Neural cell (in vitro differentiated cells): ENCODE measurements at regions not wholly inside any gene's neighbourhood (a gene's known extent, or its start where the extent isn't known, plus 50 kb on each side); places are given as distances from the start of the nearest gene placed in this dataset.

Experiments
- H2AFZ ChIP-seq: fragments of 200-600, 300-800 bp; sonication (generic), shearing (Covaris generic); 2 replicates; pipeline ENCODE4 v1.6.0; 2014; ENCODE audit warnings: low read depth, mild to moderate bottlenecking, antibody characterized with exemption, low read length, moderate library complexity
- H3F3A ChIP-seq: fragments of 200-600 bp; shearing (Covaris generic); 2 replicates; pipeline ENCODE4 v1.6.1; 2016; ENCODE audit warnings: mild to moderate bottlenecking, moderate library complexity, mixed read lengths, antibody characterized with exemption, low read length; ENCODE audit not compliant: insufficient read depth, poor library complexity, severe bottlenecking
- H3K27ac ChIP-seq: fragments of 200-600, 300-800 bp; sonication (generic), shearing (Covaris generic); 2 replicates; pipeline ENCODE4 v1.5.1; 2014; ENCODE audit warnings: mild to moderate bottlenecking, low read length, moderate library complexity
- H3K27me3 ChIP-seq: fragments of 300-800, 200-600 bp; sonication (generic), shearing (Covaris generic); 2 replicates; pipeline ENCODE4 v1.6.0; 2014; ENCODE audit warnings: mild to moderate bottlenecking, low read depth, low read length, moderate library complexity; ENCODE audit not compliant: insufficient read depth
- H3K36me3 ChIP-seq: fragments of 300-800, 200-600 bp; sonication (generic), shearing (Covaris generic); 2 replicates; pipeline ENCODE4 v1.5.1; 2014; ENCODE audit warnings: mild to moderate bottlenecking, antibody characterized with exemption, low read length, moderate library complexity; ENCODE audit not compliant: insufficient read depth
- H3K4me2 ChIP-seq: fragments of 300-800, 200-600 bp; sonication (generic), shearing (Covaris generic); 2 replicates; pipeline ENCODE4 v1.6.0; 2014; ENCODE audit warnings: mild to moderate bottlenecking, low read length
- H3K4me3 ChIP-seq: fragments of 300-800, 200-600 bp; sonication (generic), shearing (Covaris generic); 2 replicates; pipeline ENCODE4 v1.5.1; 2014; ENCODE audit warnings: mild to moderate bottlenecking, low read length, moderate library complexity
- H3K79me2 ChIP-seq: fragments of 200-600 bp; shearing (Covaris generic); replicated peaks from 2 replicates; pipeline ENCODE4 v1.6.0; 2014; ENCODE audit warnings: mild to moderate bottlenecking, low read length, moderate library complexity; ENCODE audit not compliant: insufficient read depth
- H3K9ac ChIP-seq: fragments of 300-800, 200-600 bp; sonication (generic), shearing (Covaris generic); 2 replicates; pipeline ENCODE4 v1.6.1; 2016; ENCODE audit warnings: mild to moderate bottlenecking, low read length, mixed read lengths
- H3K9me2 ChIP-seq: fragments of 200-600 bp; shearing (Covaris generic); 2 replicates; pipeline ENCODE4 v1.6.1; 2016; ENCODE audit warnings: mild to moderate bottlenecking, low read length, mixed read lengths; ENCODE audit not compliant: insufficient read depth
- H3K9me3 ChIP-seq: fragments of 200-600, 300-800 bp; sonication (generic), shearing (Covaris generic); 2 replicates; pipeline ENCODE4 v1.6.1; 2016; ENCODE audit warnings: mild to moderate bottlenecking, mixed run types, low read length, moderate library complexity, mixed read lengths
- H4K20me1 ChIP-seq: fragments of 200-600 bp; shearing (Covaris generic); 2 replicates; pipeline ENCODE4 v1.6.1; 2016; ENCODE audit warnings: mild to moderate bottlenecking, mixed run types; ENCODE audit not compliant: insufficient read depth
- CTCF ChIP-seq: fragments of 450-650 bp; IDR thresholded peaks from 2 replicates; pipeline ENCODE4 v1.5.1; 2014; ENCODE audit warnings: antibody characterized with exemption, mild to moderate bottlenecking, moderate library complexity; ENCODE audit not compliant: poor library complexity, severe bottlenecking
- EP300 ChIP-seq: fragments of 450-650 bp; conservative IDR thresholded peaks from 2 replicates; pipeline ENCODE4 v1.6.1; 2014; ENCODE audit warnings: antibody characterized with exemption, mild to moderate bottlenecking, moderate library complexity; ENCODE audit not compliant: poor library complexity, severe bottlenecking
- EZH2 ChIP-seq: fragments of 200-600, 300-800 bp; shearing (Covaris generic), sonication (generic); IDR thresholded peaks from 2 replicates; pipeline ENCODE4 v1.6.1; 2014; ENCODE audit warnings: antibody characterized with exemption, low read length, borderline replicate concordance, mild to moderate bottlenecking; ENCODE audit not compliant: insufficient read depth, poor library complexity, severe bottlenecking
- MXI1 ChIP-seq: fragments of 450-650 bp; conservative IDR thresholded peaks from 2 replicates; pipeline ENCODE4 v1.6.1; 2014; ENCODE audit warnings: antibody characterized with exemption, mild to moderate bottlenecking; ENCODE audit not compliant: poor library complexity, severe bottlenecking
- POLR2AphosphoS5 ChIP-seq: IDR thresholded peaks from 2 replicates; pipeline ENCODE4 v1.6.1; 2012
- RAD21 ChIP-seq: fragments of 450-650 bp; conservative IDR thresholded peaks from 2 replicates; pipeline ENCODE4 v1.6.1; 2014; ENCODE audit warnings: antibody characterized with exemption, mild to moderate bottlenecking, moderate library complexity
- REST ChIP-seq: IDR thresholded peaks from 2 replicates; pipeline ENCODE4 v1.6.1; 2012; ENCODE audit warnings: borderline replicate concordance
- SMC3 ChIP-seq: fragments of 450-650 bp; conservative IDR thresholded peaks from 2 replicates; pipeline ENCODE4 v1.6.1; 2014; ENCODE audit warnings: antibody characterized with exemption, mild to moderate bottlenecking, moderate library complexity; ENCODE audit not compliant: poor library complexity
- TAF1 ChIP-seq: IDR thresholded peaks from 2 replicates; pipeline ENCODE4 v1.6.1; 2012; ENCODE audit warnings: low read depth

DNA sequence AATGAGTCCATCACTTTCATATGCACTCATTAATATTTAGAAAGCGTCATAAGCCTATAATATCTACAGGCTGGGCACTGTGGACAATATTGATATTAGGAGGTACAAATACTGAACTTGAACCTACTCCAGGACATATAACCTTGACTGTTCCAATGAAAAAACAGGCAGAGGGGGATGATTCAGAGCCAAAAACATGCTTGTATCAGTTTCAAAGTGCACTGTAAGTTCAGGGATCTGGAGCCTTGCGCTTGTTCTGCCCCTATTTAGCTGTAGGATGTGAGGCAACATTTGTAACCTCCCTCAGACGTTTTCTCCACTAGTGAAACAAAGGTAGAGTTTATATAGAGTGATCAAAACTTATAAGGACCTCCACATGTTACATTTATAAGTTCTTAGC lies 246.1 kb upstream of the GYPC start:
- Histone ChIP-seq H3K79me2 (no peaks in the 10 kb centered on the region), H3K36me3 (no peaks in the 10 kb centered on the region), H3K27ac (no peak overlapping the region), H3K9me3 (no peaks in the 10 kb centered on the region), H3F3A (no peaks in the 10 kb centered on the region), H3K9ac (no peak overlapping the region), H3K9me2 (no peaks in the 10 kb centered on the region), H3K27me3 (no peaks in the 10 kb centered on the region), H3K4me3 (no peak overlapping the region), H4K20me1 (no peaks in the 10 kb centered on the region), H3K4me2 (no peak overlapping the region), H2AFZ (no peak overlapping the region)
- TF ChIP-seq EP300 (no peak), MXI1 (no peak)

- H4K20me1 ChIP-seq: no peaks in the 10 kb centered on the region
- no peaks in the 10 kb centered on the region for H3K9me3 ChIP-seq
- H3K79me2 ChIP-seq: no peaks in the 10 kb centered on the region
- H3K9ac ChIP-seq: no peak overlapping the region
- no peaks in the 10 kb centered on the region for H3K27me3 ChIP-seq
- H3F3A ChIP-seq: no peaks in the 10 kb centered on the region
- H3K4me3 ChIP-seq: no peak overlapping the region
- no peak overlapping the region for H3K27ac ChIP-seq
- H3K4me2 ChIP-seq: no peak overlapping the region
- H3K9me2 ChIP-seq: no peaks in the 10 kb centered on the region
- TF ChIP-seq TAF1: no peak
- TF ChIP-seq EZH2: no peak
- TF ChIP-seq RAD21: no peak
- no peak for TF ChIP-seq REST
- no peak for TF ChIP-seq POLR2AphosphoS5
- TF ChIP-seq CTCF: no peak
- no peak for TF ChIP-seq EP300
- TF ChIP-seq MXI1: no peak
- TF ChIP-seq SMC3: no peak
- no peaks in the 10 kb centered on the region for H3K36me3 ChIP-seq
- H2AFZ ChIP-seq: no peak overlapping the region
Measured at GRCh38 chr2:126413079-126413478, 242.9 kb upstream of the GYPC start.

GRCh38 chr2:126419403-126419802 lies 236.6 kb upstream of the GYPC start:
- H3K9ac ChIP-seq: no peak overlapping the region
- no peak for TF ChIP-seq SMC3
- no peak for TF ChIP-seq POLR2AphosphoS5
- TF ChIP-seq EZH2: no peak
- no peak for TF ChIP-seq TAF1
- TF ChIP-seq RAD21: no peak
- H3K27ac ChIP-seq: no peak overlapping the region
- H4K20me1 ChIP-seq: no peaks in the 10 kb centered on the region
- no peaks in the 10 kb centered on the region for H3K9me2 ChIP-seq
- no peaks in the 10 kb centered on the region for H3K79me2 ChIP-seq
- peaks cover 4% of the 10 kb centered on the region for H3K9me3 ChIP-seq
- no peak overlapping the region for H3K4me3 ChIP-seq
- no peaks in the 10 kb centered on the region for H3F3A ChIP-seq
- H3K4me2 ChIP-seq: no peak overlapping the region
- no peak overlapping the region for H2AFZ ChIP-seq
- no peaks in the 10 kb centered on the region for H3K36me3 ChIP-seq
- no peaks in the 10 kb centered on the region for H3K27me3 ChIP-seq
